ENCODE measurements at regions not wholly inside any gene's neighbourhood (a gene's known extent, or its start where the extent isn't known, plus 50 kb on each side); places are given as distances from the start of the nearest gene placed in this dataset.

DNA sequence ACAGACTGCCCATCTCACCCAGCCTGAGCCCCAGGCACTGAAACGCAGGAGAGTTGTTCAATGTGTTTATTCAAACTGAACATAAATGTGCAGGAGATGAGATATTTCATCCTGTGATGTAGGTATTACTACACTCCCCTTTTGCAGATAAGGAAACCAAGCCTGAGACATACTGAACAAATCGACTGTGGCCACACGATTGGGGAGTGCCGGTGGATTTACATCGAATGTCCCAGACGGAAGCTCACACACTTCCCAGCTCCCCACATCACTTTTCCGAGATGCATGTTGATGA, 94.8 kb upstream of the ALKAL2 start:
- TF ChIP-seq, protein P1, sequence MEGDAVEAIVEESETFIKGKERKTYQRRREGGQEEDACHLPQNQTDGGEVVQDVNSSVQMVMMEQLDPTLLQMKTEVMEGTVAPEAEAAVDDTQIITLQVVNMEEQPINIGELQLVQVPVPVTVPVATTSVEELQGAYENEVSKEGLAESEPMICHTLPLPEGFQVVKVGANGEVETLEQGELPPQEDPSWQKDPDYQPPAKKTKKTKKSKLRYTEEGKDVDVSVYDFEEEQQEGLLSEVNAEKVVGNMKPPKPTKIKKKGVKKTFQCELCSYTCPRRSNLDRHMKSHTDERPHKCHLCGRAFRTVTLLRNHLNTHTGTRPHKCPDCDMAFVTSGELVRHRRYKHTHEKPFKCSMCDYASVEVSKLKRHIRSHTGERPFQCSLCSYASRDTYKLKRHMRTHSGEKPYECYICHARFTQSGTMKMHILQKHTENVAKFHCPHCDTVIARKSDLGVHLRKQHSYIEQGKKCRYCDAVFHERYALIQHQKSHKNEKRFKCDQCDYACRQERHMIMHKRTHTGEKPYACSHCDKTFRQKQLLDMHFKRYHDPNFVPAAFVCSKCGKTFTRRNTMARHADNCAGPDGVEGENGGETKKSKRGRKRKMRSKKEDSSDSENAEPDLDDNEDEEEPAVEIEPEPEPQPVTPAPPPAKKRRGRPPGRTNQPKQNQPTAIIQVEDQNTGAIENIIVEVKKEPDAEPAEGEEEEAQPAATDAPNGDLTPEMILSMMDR (conservative IDR thresholded peaks at IDR 0.05; ENCODE audit: low read depth, low read length): no peak
- TF ChIP-seq EZH2 (IDR thresholded peaks at IDR 0.05; ENCODE audit: low read length, unreplicated experiment): no peak

Measured in PC-3 (cell line).